GM12874 (cell line): ENCODE measurements at regions not wholly inside any gene's neighbourhood (a gene's known extent, or its start where the extent isn't known, plus 50 kb on each side); places are given as distances from the start of the nearest gene placed in this dataset.

Source experiments
- CTCF ChIP-seq: IDR thresholded peaks from 2 replicates; pipeline ENCODE4 v1.5.1; 2011; ENCODE audit warnings: low read depth, mild to moderate bottlenecking, control low read depth, low read length, moderate library complexity; ENCODE audit not compliant: insufficient read depth

- TF ChIP-seq CTCF: no peak
Observed at GRCh38 chr18:53859764-53860163, 364.7 kb downstream of the MBD2 start.

- no peak for TF ChIP-seq CTCF
Observed at GRCh38 chr18:53850902-53851301, 373.6 kb downstream of the MBD2 start.

GRCh38 chr18:53843763-53844162 is 380.7 kb downstream of the MBD2 start:
- TF ChIP-seq CTCF: no peak

- no peak for TF ChIP-seq CTCF
Observed at GRCh38 chr18:53843113-53843760, 381.2 kb downstream of the MBD2 start.

- no peak for TF ChIP-seq CTCF
Observed at GRCh38 chr18:53838746-53839145, 385.7 kb downstream of the MBD2 start.

GRCh38 chr18:53819671-53820070 is 404.8 kb downstream of the MBD2 start:
- no peak for TF ChIP-seq CTCF

GRCh38 chr18:53819174-53819573 is 405.3 kb downstream of the MBD2 start:
- TF ChIP-seq CTCF: no peak
